OCI-LY1 (cell line): ENCODE measurements at regions not wholly inside any gene's neighbourhood (a gene's known extent, or its start where the extent isn't known, plus 50 kb on each side); places are given as distances from the start of the nearest gene placed in this dataset.

ENCODE experiments used
- H2AFZ ChIP-seq: fragments of 200-600 bp; sonication (generic), shearing (Covaris generic); 2 replicates; pipeline ENCODE4 v1.6.0; 2014; ENCODE audit warnings: antibody characterized with exemption, mild to moderate bottlenecking, low read length
- H3F3A ChIP-seq: fragments of 200-600 bp; sonication (generic), shearing (Covaris generic); 2 replicates; pipeline ENCODE4 v1.6.0; 2014; ENCODE audit warnings: mild to moderate bottlenecking, antibody characterized with exemption, low read length, moderate library complexity; ENCODE audit not compliant: insufficient read depth
- H3K27ac ChIP-seq: fragments of 200-600 bp; sonication (generic); 2 replicates; pipeline ENCODE4 v1.5.1; 2014; ENCODE audit warnings: low read length, mixed run types, mild to moderate bottlenecking, low read depth; ENCODE audit not compliant: poor library complexity, severe bottlenecking
- H3K27me3 ChIP-seq: fragments of 200-600 bp; sonication (generic); 2 replicates; pipeline ENCODE4 v1.6.0; 2014; ENCODE audit warnings: antibody characterized with exemption, mild to moderate bottlenecking, low read length, moderate library complexity; ENCODE audit not compliant: insufficient read depth
- H3K36me3 ChIP-seq: fragments of 200-600 bp; sonication (generic); 2 replicates; pipeline ENCODE4 v1.6.1; 2014; ENCODE audit warnings: mild to moderate bottlenecking, antibody characterized with exemption, low read length, moderate library complexity, mixed read lengths; ENCODE audit not compliant: insufficient read depth
- H3K4me1 ChIP-seq: fragments of 200-600 bp; sonication (generic); 2 replicates; pipeline ENCODE4 v1.5.1; 2014; ENCODE audit warnings: mild to moderate bottlenecking, low read length, moderate library complexity; ENCODE audit not compliant: insufficient read depth, severe bottlenecking
- H3K4me2 ChIP-seq: fragments of 200-600 bp; sonication (generic), shearing (Covaris generic); 2 replicates; pipeline ENCODE4 v1.6.1; 2014; ENCODE audit warnings: low read length
- H3K4me3 ChIP-seq: fragments of 200-600 bp; sonication (generic); 2 replicates; pipeline ENCODE4 v1.5.1; 2014; ENCODE audit warnings: low read length, low read depth, mild to moderate bottlenecking, mixed read lengths; ENCODE audit not compliant: poor library complexity, severe bottlenecking
- H3K79me2 ChIP-seq: fragments of 200-600 bp; shearing (Covaris generic); 2 replicates; pipeline ENCODE4 v1.6.1; 2016; ENCODE audit warnings: mixed run types, low read length, mixed read lengths; ENCODE audit not compliant: insufficient read depth
- H3K9ac ChIP-seq: fragments of 200-600 bp; sonication (generic), shearing (Covaris generic); 2 replicates; pipeline ENCODE4 v1.6.1; 2014; ENCODE audit warnings: mild to moderate bottlenecking, low read length, mixed read lengths
- H3K9me2 ChIP-seq: fragments of 200-600 bp; sonication (generic), shearing (Covaris generic); 2 replicates; pipeline ENCODE4 v1.6.1; 2014; ENCODE audit warnings: low read depth, mild to moderate bottlenecking, low read length, mixed read lengths
- H3K9me3 ChIP-seq: fragments of 200-600 bp; shearing (Covaris generic); 2 replicates; pipeline ENCODE4 v1.6.1; 2014; ENCODE audit warnings: low read length, mixed read lengths
- H4K20me1 ChIP-seq: fragments of 200-600 bp; sonication (generic), shearing (Covaris generic); 2 replicates; pipeline ENCODE4 v1.6.0; 2016; ENCODE audit warnings: mild to moderate bottlenecking, low read length; ENCODE audit not compliant: insufficient read depth
- CTCF ChIP-seq: fragments of 200-600 bp; sonication (generic), shearing (Covaris generic); IDR thresholded peaks from 2 replicates; pipeline ENCODE4 v1.5.1; 2017; ENCODE audit warnings: mild to moderate bottlenecking, antibody characterized with exemption, low read length, moderate library complexity, mixed read lengths
- EZH2 ChIP-seq: fragments of 200-600 bp; sonication (generic), shearing (Covaris generic); IDR thresholded peaks from 2 replicates; pipeline ENCODE4 v1.8.0; 2017; ENCODE audit warnings: borderline replicate concordance, mixed run types, mild to moderate bottlenecking, antibody characterized with exemption, low read length, moderate library complexity, mixed read lengths

GRCh38 chr1:224554056-224554455 lies 62.1 kb upstream of the CNIH3 start:
- no peak overlapping the region for H2AFZ ChIP-seq
- no peaks in the 10 kb centered on the region for H3K4me1 ChIP-seq
- no peaks in the 10 kb centered on the region for H3K27me3 ChIP-seq
- H3K27ac ChIP-seq, result no peak overlapping the region
- no peak overlapping the region for H3K9ac ChIP-seq
- no peak overlapping the region for H3K4me2 ChIP-seq
- no peaks in the 10 kb centered on the region for H3K36me3 ChIP-seq
- H4K20me1 ChIP-seq, result no peaks in the 10 kb centered on the region
- H3F3A ChIP-seq, result no peaks in the 10 kb centered on the region
- no peaks in the 10 kb centered on the region for H3K79me2 ChIP-seq
- H3K9me2 ChIP-seq, result no peaks in the 10 kb centered on the region
- TF ChIP-seq CTCF (no peak), EZH2 (no peak)
- H3K9me3 ChIP-seq, result no peaks in the 10 kb centered on the region
- H3K4me3 ChIP-seq, result no peak overlapping the region

GRCh38 chr1:224554620-224555259 lies 61.4 kb upstream of the CNIH3 start:
- H4K20me1 ChIP-seq, result no peaks in the 10 kb centered on the region
- no peak overlapping the region for H3K4me3 ChIP-seq
- no peaks in the 10 kb centered on the region for H3K9me3 ChIP-seq
- H3K36me3 ChIP-seq, result no peaks in the 10 kb centered on the region
- no peaks in the 10 kb centered on the region for H3K4me1 ChIP-seq
- no peaks in the 10 kb centered on the region for H3K27me3 ChIP-seq
- no peaks in the 10 kb centered on the region for H3F3A ChIP-seq
- no peak overlapping the region for H2AFZ ChIP-seq
- H3K9ac ChIP-seq, result no peak overlapping the region
- H3K27ac ChIP-seq, result no peak overlapping the region
- no peaks in the 10 kb centered on the region for H3K9me2 ChIP-seq
- H3K4me2 ChIP-seq, result no peak overlapping the region
- H3K79me2 ChIP-seq, result no peaks in the 10 kb centered on the region
- TF ChIP-seq CTCF (no peak), EZH2 (no peak)

GRCh38 chr1:224558904-224559303 lies 57.2 kb upstream of the CNIH3 start:
- no peaks in the 10 kb centered on the region for H3K4me1 ChIP-seq
- TF ChIP-seq EZH2 (no peak), CTCF (no peak)

More at GRCh38 chr1:224558904-224559303, 57.2 kb upstream of the CNIH3 start:
- H3K9me3 ChIP-seq, result no peaks in the 10 kb centered on the region
- no peak overlapping the region for H3K27ac ChIP-seq
- no peak overlapping the region for H2AFZ ChIP-seq
- H3K4me2 ChIP-seq, result no peak overlapping the region
- H3F3A ChIP-seq, result no peaks in the 10 kb centered on the region
- H4K20me1 ChIP-seq, result no peaks in the 10 kb centered on the region
- no peaks in the 10 kb centered on the region for H3K79me2 ChIP-seq
- H3K9me2 ChIP-seq, result no peaks in the 10 kb centered on the region
- no peaks in the 10 kb centered on the region for H3K36me3 ChIP-seq
- no peak overlapping the region for H3K4me3 ChIP-seq
- no peak overlapping the region for H3K9ac ChIP-seq
- no peaks in the 10 kb centered on the region for H3K27me3 ChIP-seq
